ENCODE measurements at regions not wholly inside any gene's neighbourhood (a gene's known extent, or its start where the extent isn't known, plus 50 kb on each side); places are given as distances from the start of the nearest gene placed in this dataset.

- DNase-seq: no peak
Observed at GRCh38 chr9:129379181-129379836, 201.2 kb upstream of the IER5L start.

- no peak for DNase-seq
Observed at GRCh38 chr9:129377931-129378661, 200.0 kb upstream of the IER5L start.

GRCh38 chr9:129377181-129377580 is 199.1 kb upstream of the IER5L start:
- no peak for DNase-seq

GRCh38 chr9:129375845-129376244 is 197.8 kb upstream of the IER5L start:
- DNase-seq: no peak

GRCh38 chr9:129374651-129375050 is 196.6 kb upstream of the IER5L start:
- no peak for DNase-seq

GRCh38 chr9:129374231-129374630 is 196.2 kb upstream of the IER5L start:
- no peak for DNase-seq

GRCh38 chr9:129373361-129373760 is 195.3 kb upstream of the IER5L start:
- no peak for DNase-seq

GRCh38 chr9:129370770-129371169 is 192.7 kb upstream of the IER5L start:
- DNase-seq: no peak

GRCh38 chr9:129368444-129368978 is 190.4 kb upstream of the IER5L start:
- DNase-seq: no peak

GRCh38 chr9:129367287-129367686 is 189.2 kb upstream of the IER5L start:
- DNase-seq: no peak

GRCh38 chr9:129365196-129365595 is 187.1 kb upstream of the IER5L start:
- no peak for DNase-seq

- DNase-seq: no peak
Observed at GRCh38 chr9:129363216-129363873, 185.3 kb upstream of the IER5L start.

GRCh38 chr9:129362287-129363000 is 184.4 kb upstream of the IER5L start:
- no peak for DNase-seq

GRCh38 chr9:129361196-129361595 is 183.1 kb upstream of the IER5L start:
- DNase-seq: no peak

- DNase-seq: no peak
Observed at GRCh38 chr9:129359916-129360536, 182.0 kb upstream of the IER5L start.

- DNase-seq: no peak
Observed at GRCh38 chr9:129359162-129359811, 181.2 kb upstream of the IER5L start.

- no peak for DNase-seq
Observed at GRCh38 chr9:129358621-129359154, 180.6 kb upstream of the IER5L start.

GRCh38 chr9:129357773-129358245 is 179.7 kb upstream of the IER5L start:
- no peak for DNase-seq

- DNase-seq: no peak
Observed at GRCh38 chr9:129356871-129357772, 179.1 kb upstream of the IER5L start.

- DNase-seq: no peak
Observed at GRCh38 chr9:129355631-129356030, 177.6 kb upstream of the IER5L start.

- DNase-seq: no peak
Observed at GRCh38 chr9:129354498-129354897, 176.4 kb upstream of the IER5L start.
